ENCODE measurements at regions not wholly inside any gene's neighbourhood (a gene's known extent, or its start where the extent isn't known, plus 50 kb on each side); places are given as distances from the start of the nearest gene placed in this dataset.

DNA sequence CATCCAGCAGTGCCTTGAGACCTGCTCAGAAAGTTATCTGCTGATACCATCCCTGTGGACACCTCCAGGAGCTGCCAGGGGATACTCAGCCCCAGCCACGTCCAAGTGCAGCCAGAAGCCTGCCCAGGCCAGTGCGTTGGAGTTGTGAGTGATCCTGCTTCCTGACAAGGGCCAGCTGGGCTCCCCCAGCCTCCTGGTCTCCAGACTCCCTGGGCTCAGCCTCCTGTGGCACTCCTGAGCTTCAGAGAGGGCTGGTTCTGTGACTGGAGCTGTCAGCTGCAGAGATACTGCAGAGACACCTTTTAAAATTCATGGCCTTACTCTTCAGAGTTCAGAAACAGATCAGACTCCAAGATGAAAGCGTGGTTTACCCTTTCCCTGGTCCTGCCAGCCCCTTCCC, 515.9 kb downstream of the CD83 start:
- Histone ChIP-seq H3K79me1 (ENCODE audit: insufficient read depth, low read depth, low read length, poor library complexity, severe bottlenecking) (no peaks in the 10 kb centered on the region), H4K20me1 (ENCODE audit: control insufficient read depth, insufficient read depth, insufficient read length) (no peaks in the 10 kb centered on the region), H3K27ac (ENCODE audit: insufficient read length, low read depth, low read length) (no peak overlapping the region), H3K56ac (ENCODE audit: insufficient read length, low read depth, low read length) (no peak overlapping the region), H2AK5ac (ENCODE audit: insufficient read length, low read length) (no peak overlapping the region), H3K9me3 (ENCODE audit: control insufficient read depth, low read depth, low read length) (no peaks in the 10 kb centered on the region), H3T11ph (ENCODE audit: low read length) (no peak overlapping the region), H4K5ac (ENCODE audit: insufficient read length, low read depth, low read length) (no peak overlapping the region), H3K23ac (ENCODE audit: insufficient read length, low read depth, low read length) (no peak overlapping the region), H3K79me2 (ENCODE audit: insufficient read depth, low read length) (no peaks in the 10 kb centered on the region), H2AFZ (ENCODE audit: low read length) (no peak overlapping the region), H2BK120ac (ENCODE audit: low read depth, low read length, poor library complexity, severe bottlenecking) (no peak overlapping the region), H3K18ac (ENCODE audit: insufficient read length, low read depth, low read length) (no peak overlapping the region), H2BK12ac (ENCODE audit: insufficient read length, low read depth, low read length) (no peak overlapping the region), H4K8ac (replicated peaks; ENCODE audit: insufficient read length, low read depth, low read length) (no peak overlapping the region), H4K91ac (ENCODE audit: insufficient read length, low read depth, low read length) (no peak overlapping the region), H3K14ac (ENCODE audit: insufficient read depth, low read length) (0 out of 2 replicates have a peak overlapping the region, but pooled peaks have one; percentile 53), H3K4ac (ENCODE audit: low read depth, low read length) (no peak overlapping the region), H2BK20ac (ENCODE audit: low read depth, low read length, poor library complexity, severe bottlenecking) (no peak overlapping the region), H2BK5ac (ENCODE audit: insufficient read length, low read length) (no peak overlapping the region), H3K4me2 (ENCODE audit: insufficient read depth, insufficient read length, low read length) (no peak overlapping the region), H3K23me2 (ENCODE audit: insufficient read length, low read depth, low read length, poor library complexity, severe bottlenecking) (no peaks in the 10 kb centered on the region), H3K9ac (ENCODE audit: extremely low read depth, insufficient read length, low read length) (no peak overlapping the region), H3K27me3 (ENCODE audit: insufficient read depth, low read length) (no peaks in the 10 kb centered on the region), H2BK15ac (ENCODE audit: low read depth, low read length) (no peak overlapping the region), H3K4me1 (ENCODE audit: insufficient read depth, low read length) (peaks cover 8% of the 10 kb centered on the region)
- Mint-ChIP-seq H3K4me1 (peaks cover 38 to 52% of the 10 kb centered on the region in 2 experiments), H3K27ac (peak overlapping the region in 2 of 3 experiments; percentile 16 to 44; a peak in 1 of 7 replicates), H3K9me3 (no peaks in the 10 kb centered on the region; a peak in 1 of 5 replicates), H3K36me3 (ENCODE audit: insufficient read depth in 1 of 3, low read depth in 3 of 3) (no peaks in the 10 kb centered on the region; a peak in 1 of 7 replicates), H3K4me3 (no peak overlapping the region), H3K27me3 (ENCODE audit: low read depth) (no peaks in the 10 kb centered on the region; the same call in 1 of the 2 replicates)
- TF ChIP-seq, protein P1, sequence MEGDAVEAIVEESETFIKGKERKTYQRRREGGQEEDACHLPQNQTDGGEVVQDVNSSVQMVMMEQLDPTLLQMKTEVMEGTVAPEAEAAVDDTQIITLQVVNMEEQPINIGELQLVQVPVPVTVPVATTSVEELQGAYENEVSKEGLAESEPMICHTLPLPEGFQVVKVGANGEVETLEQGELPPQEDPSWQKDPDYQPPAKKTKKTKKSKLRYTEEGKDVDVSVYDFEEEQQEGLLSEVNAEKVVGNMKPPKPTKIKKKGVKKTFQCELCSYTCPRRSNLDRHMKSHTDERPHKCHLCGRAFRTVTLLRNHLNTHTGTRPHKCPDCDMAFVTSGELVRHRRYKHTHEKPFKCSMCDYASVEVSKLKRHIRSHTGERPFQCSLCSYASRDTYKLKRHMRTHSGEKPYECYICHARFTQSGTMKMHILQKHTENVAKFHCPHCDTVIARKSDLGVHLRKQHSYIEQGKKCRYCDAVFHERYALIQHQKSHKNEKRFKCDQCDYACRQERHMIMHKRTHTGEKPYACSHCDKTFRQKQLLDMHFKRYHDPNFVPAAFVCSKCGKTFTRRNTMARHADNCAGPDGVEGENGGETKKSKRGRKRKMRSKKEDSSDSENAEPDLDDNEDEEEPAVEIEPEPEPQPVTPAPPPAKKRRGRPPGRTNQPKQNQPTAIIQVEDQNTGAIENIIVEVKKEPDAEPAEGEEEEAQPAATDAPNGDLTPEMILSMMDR (conservative IDR thresholded peaks at IDR 0.05): no peak
- DNase-seq: no peak
- WGBS (ENCODE audit: extremely low coverage, insufficient read length, low lambda C conversion rate): no CpG with 5 or more reads among the region's 3 CpGs
